ENCODE measurements at regions not wholly inside any gene's neighbourhood (a gene's known extent, or its start where the extent isn't known, plus 50 kb on each side); places are given as distances from the start of the nearest gene placed in this dataset.

GRCh38 chr1:229729916-229730315, 103.9 kb downstream of the URB2 start:
- TF ChIP-seq CTCF (IDR thresholded peaks at IDR 0.05) = no peak
- no peak for TF ChIP-seq POLR2A (IDR thresholded peaks at IDR 0.05)
- no peak for TF ChIP-seq POLR2AphosphoS5 (IDR thresholded peaks at IDR 0.05)

Data from prostate gland (tissue), 2 donors.